ENCODE measurements at regions not wholly inside any gene's neighbourhood (a gene's known extent, or its start where the extent isn't known, plus 50 kb on each side); places are given as distances from the start of the nearest gene placed in this dataset.
"Not testable (repeated sequence)": the region's sequence is repeated elsewhere in the genome, so short reads cannot be mapped to it uniquely, and the experiment has no call there.

GRCh38 chr5:158200619-158201018 is 341.7 kb upstream of the CLINT1 start:
- Mint-ChIP-seq H3K9me3 (ENCODE audit: unreplicated experiment) (no peaks in the 10 kb centered on the region), H3K4me3 (ENCODE audit: unreplicated experiment) (no peak overlapping the region), H3K36me3 (ENCODE audit: insufficient read depth, unreplicated experiment) (no peaks in the 10 kb centered on the region), H3K4me1 (ENCODE audit: insufficient read depth, unreplicated experiment) (no peaks in the 10 kb centered on the region), H3K27ac (ENCODE audit: low read depth, unreplicated experiment) (no peak overlapping the region), H3K27me3 (ENCODE audit: insufficient read depth, unreplicated experiment) (no peaks in the 10 kb centered on the region)
- POLR2A ChIA-PET = interaction anchor here (0.6 to 0.7 kb wide), 2 partner anchors 22 to 695 kb away, joined by 3 read pairs; no protein-coding TSS in a partner anchor
- DNase-seq (ENCODE audit: unreplicated experiment) = peak; percentile 22
- BruUV-seq (replicated peaks) = no TSS peak
- intact Hi-C loops (cut with micrococcal nuclease) = no loop called here
- no peak for TF ChIP-seq CTCF (IDR thresholded peaks at IDR 0.05; ENCODE audit: unreplicated experiment)
- CTCF ChIA-PET = no interaction called here

- no peak for DNase-seq (ENCODE audit: unreplicated experiment)
- no peak for TF ChIP-seq CTCF (IDR thresholded peaks at IDR 0.05; ENCODE audit: unreplicated experiment)
- intact Hi-C loops (cut with micrococcal nuclease) = no loop called here
- Mint-ChIP-seq H3K36me3 (ENCODE audit: insufficient read depth, unreplicated experiment) (no peaks in the 10 kb centered on the region), H3K9me3 (ENCODE audit: unreplicated experiment) (no peaks in the 10 kb centered on the region), H3K4me3 (ENCODE audit: unreplicated experiment) (no peak overlapping the region), H3K4me1 (ENCODE audit: insufficient read depth, unreplicated experiment) (no peaks in the 10 kb centered on the region), H3K27ac (ENCODE audit: low read depth, unreplicated experiment) (no peak overlapping the region), H3K27me3 (ENCODE audit: insufficient read depth, unreplicated experiment) (no peaks in the 10 kb centered on the region)
- ChIA-PET CTCF (interaction anchor here (1.6 kb wide), 1 partner anchor 907 kb away, joined by 4 read pairs; no protein-coding TSS in a partner anchor), POLR2A (interaction anchor here (0.6 kb wide), 1 partner anchor 469 kb away, joined by 3 read pairs; no protein-coding TSS in a partner anchor)
- BruUV-seq (replicated peaks) = no TSS peak
Measured at GRCh38 chr5:158198636-158199035, 339.7 kb upstream of the CLINT1 start.

- BruUV-seq (replicated peaks) = no TSS peak
- Mint-ChIP-seq H3K4me1 (ENCODE audit: insufficient read depth, unreplicated experiment) (no peaks in the 10 kb centered on the region), H3K27ac (ENCODE audit: low read depth, unreplicated experiment) (no peak overlapping the region), H3K4me3 (ENCODE audit: unreplicated experiment) (no peak overlapping the region), H3K36me3 (ENCODE audit: insufficient read depth, unreplicated experiment) (no peaks in the 10 kb centered on the region), H3K9me3 (ENCODE audit: unreplicated experiment) (no peaks in the 10 kb centered on the region), H3K27me3 (ENCODE audit: insufficient read depth, unreplicated experiment) (no peaks in the 10 kb centered on the region)
- intact Hi-C loops (cut with micrococcal nuclease) = no loop called here
- CTCF ChIA-PET = no interaction called here
- POLR2A ChIA-PET = no interaction called here
- DNase-seq (ENCODE audit: unreplicated experiment) = no peak
- no peak for TF ChIP-seq CTCF (IDR thresholded peaks at IDR 0.05; ENCODE audit: unreplicated experiment)
Measured at GRCh38 chr5:158195416-158196210, 336.7 kb upstream of the CLINT1 start.

- Mint-ChIP-seq H3K4me3 (ENCODE audit: unreplicated experiment) (no peak overlapping the region), H3K36me3 (ENCODE audit: insufficient read depth, unreplicated experiment) (no peaks in the 10 kb centered on the region), H3K27ac (ENCODE audit: low read depth, unreplicated experiment) (no peak overlapping the region), H3K9me3 (ENCODE audit: unreplicated experiment) (no peaks in the 10 kb centered on the region), H3K4me1 (ENCODE audit: insufficient read depth, unreplicated experiment) (no peaks in the 10 kb centered on the region), H3K27me3 (ENCODE audit: insufficient read depth, unreplicated experiment) (no peaks in the 10 kb centered on the region)
- CTCF ChIA-PET = interaction anchor here (1.4 kb wide), 1 partner anchor 501 kb away, joined by 3 read pairs; no protein-coding TSS in a partner anchor
- no TSS peak for BruUV-seq (replicated peaks)
- intact Hi-C loops (cut with micrococcal nuclease) = no loop called here
- no peak for TF ChIP-seq CTCF (IDR thresholded peaks at IDR 0.05; ENCODE audit: unreplicated experiment)
- DNase-seq (ENCODE audit: unreplicated experiment) = no peak
- POLR2A ChIA-PET = interaction anchor here (0.7 kb wide), 1 partner anchor 576 kb away, joined by 3 read pairs; no protein-coding TSS in a partner anchor
Measured at GRCh38 chr5:158194561-158194976, 335.6 kb upstream of the CLINT1 start.

GRCh38 chr5:158193395-158193794 is 334.4 kb upstream of the CLINT1 start:
- H3K27me3 Mint-ChIP-seq (ENCODE audit: insufficient read depth, unreplicated experiment); BruUV-seq (replicated peaks); POLR2A ChIA-PET; H3K27ac Mint-ChIP-seq (ENCODE audit: low read depth, unreplicated experiment); H3K9me3 Mint-ChIP-seq (ENCODE audit: unreplicated experiment); DNase-seq (ENCODE audit: unreplicated experiment); H3K4me1 Mint-ChIP-seq (ENCODE audit: insufficient read depth, unreplicated experiment); H3K4me3 Mint-ChIP-seq (ENCODE audit: unreplicated experiment); intact Hi-C loops (cut with micrococcal nuclease); H3K36me3 Mint-ChIP-seq (ENCODE audit: insufficient read depth, unreplicated experiment): not testable (repeated sequence)
- CTCF ChIA-PET = interaction anchor here (0.6 to 1.4 kb wide), 6 partner anchors 18 to 922 kb away, joined by 3 to 6 read pairs (median 4); no protein-coding TSS in a partner anchor
